ENCODE measurements at regions not wholly inside any gene's neighbourhood (a gene's known extent, or its start where the extent isn't known, plus 50 kb on each side); places are given as distances from the start of the nearest gene placed in this dataset.

- ChIA-PET POLR2A (no interaction called here), CTCF (interaction anchor here (0.7 kb wide), 1 partner anchor 1077 kb away, joined by 5 read pairs; no protein-coding TSS in a partner anchor)
Measured at GRCh38 chr4:117334451-117335188, 249.2 kb upstream of the TRAM1L1 start.

GRCh38 chr4:117357437-117357836, 272.1 kb upstream of the TRAM1L1 start:
- DNase-seq, result no peak
- Mint-ChIP-seq H3K4me3 (no peak overlapping the region), H3K27me3 (no peaks in the 10 kb centered on the region), H3K36me3 (ENCODE audit: low read depth) (no peaks in the 10 kb centered on the region), H3K27ac (no peak overlapping the region), H3K9me3 (no peaks in the 10 kb centered on the region), H3K4me1 (no peaks in the 10 kb centered on the region)
- CTCF ChIA-PET, result no interaction called here
- POLR2A ChIA-PET, result no interaction called here

More at GRCh38 chr4:117334451-117335188, 249.2 kb upstream of the TRAM1L1 start:
- DNase-seq, result no peak
- H3K4me3 Mint-ChIP-seq, result no peak overlapping the region
- H3K36me3 Mint-ChIP-seq (ENCODE audit: low read depth), result no peaks in the 10 kb centered on the region
- H3K27ac Mint-ChIP-seq, result no peak overlapping the region
- H3K9me3 Mint-ChIP-seq, result no peaks in the 10 kb centered on the region
- H3K4me1 Mint-ChIP-seq, result no peaks in the 10 kb centered on the region
- H3K27me3 Mint-ChIP-seq, result no peaks in the 10 kb centered on the region

GRCh38 chr4:117357866-117358265, 272.5 kb upstream of the TRAM1L1 start:
- no peak overlapping the region for H3K27ac Mint-ChIP-seq
- no peaks in the 10 kb centered on the region for H3K27me3 Mint-ChIP-seq
- CTCF ChIA-PET, result no interaction called here

GRCh38 chr4:117370944-117371668, 285.7 kb upstream of the TRAM1L1 start:
- Mint-ChIP-seq H3K4me3 (no peak overlapping the region), H3K9me3 (no peaks in the 10 kb centered on the region), H3K4me1 (no peaks in the 10 kb centered on the region), H3K27me3 (no peaks in the 10 kb centered on the region), H3K27ac (no peak overlapping the region), H3K36me3 (ENCODE audit: low read depth) (no peaks in the 10 kb centered on the region)
- DNase-seq, result no peak
- CTCF ChIA-PET, result no interaction called here
- POLR2A ChIA-PET, result no interaction called here

More at GRCh38 chr4:117357866-117358265, 272.5 kb upstream of the TRAM1L1 start:
- Mint-ChIP-seq H3K36me3 (ENCODE audit: low read depth) (no peaks in the 10 kb centered on the region), H3K9me3 (no peaks in the 10 kb centered on the region), H3K4me1 (no peaks in the 10 kb centered on the region), H3K4me3 (no peak overlapping the region)
- DNase-seq, result no peak
- POLR2A ChIA-PET, result no interaction called here

- Mint-ChIP-seq H3K27ac (no peak overlapping the region), H3K4me1 (no peaks in the 10 kb centered on the region), H3K36me3 (ENCODE audit: low read depth) (no peaks in the 10 kb centered on the region), H3K4me3 (no peak overlapping the region), H3K9me3 (no peaks in the 10 kb centered on the region), H3K27me3 (no peaks in the 10 kb centered on the region)
- no peak for DNase-seq
- CTCF ChIA-PET, result no interaction called here
- POLR2A ChIA-PET, result no interaction called here
Measured at GRCh38 chr4:117375101-117375500, 289.7 kb upstream of the TRAM1L1 start.

GRCh38 chr4:117376692-117377091, 291.3 kb upstream of the TRAM1L1 start:
- no peak overlapping the region for H3K27ac Mint-ChIP-seq
- DNase-seq, result no peak
- H3K27me3 Mint-ChIP-seq, result no peaks in the 10 kb centered on the region
- ChIA-PET POLR2A (no interaction called here), CTCF (no interaction called here)
- no peaks in the 10 kb centered on the region for H3K4me1 Mint-ChIP-seq
- H3K4me3 Mint-ChIP-seq, result no peak overlapping the region
- H3K9me3 Mint-ChIP-seq, result no peaks in the 10 kb centered on the region
- H3K36me3 Mint-ChIP-seq (ENCODE audit: low read depth), result no peaks in the 10 kb centered on the region

- H3K27ac Mint-ChIP-seq, result no peak overlapping the region
- no peaks in the 10 kb centered on the region for H3K36me3 Mint-ChIP-seq (ENCODE audit: low read depth)
- H3K27me3 Mint-ChIP-seq, result no peaks in the 10 kb centered on the region
- H3K9me3 Mint-ChIP-seq, result no peaks in the 10 kb centered on the region
- no peaks in the 10 kb centered on the region for H3K4me1 Mint-ChIP-seq
- POLR2A ChIA-PET, result no interaction called here
- CTCF ChIA-PET, result no interaction called here
- H3K4me3 Mint-ChIP-seq, result no peak overlapping the region
- no peak for DNase-seq
Measured at GRCh38 chr4:117378942-117379341, 293.6 kb upstream of the TRAM1L1 start.

GRCh38 chr4:117383468-117383867, 298.1 kb upstream of the TRAM1L1 start:
- Mint-ChIP-seq H3K9me3 (no peaks in the 10 kb centered on the region), H3K4me1 (no peaks in the 10 kb centered on the region), H3K27me3 (no peaks in the 10 kb centered on the region), H3K4me3 (no peak overlapping the region), H3K27ac (no peak overlapping the region), H3K36me3 (ENCODE audit: low read depth) (no peaks in the 10 kb centered on the region)
- ChIA-PET POLR2A (no interaction called here), CTCF (no interaction called here)
- DNase-seq, result no peak

GRCh38 chr4:117385526-117385925, 300.1 kb upstream of the TRAM1L1 start:
- Mint-ChIP-seq H3K9me3 (no peaks in the 10 kb centered on the region), H3K4me3 (no peak overlapping the region), H3K4me1 (no peaks in the 10 kb centered on the region), H3K27me3 (no peaks in the 10 kb centered on the region), H3K27ac (no peak overlapping the region), H3K36me3 (ENCODE audit: low read depth) (no peaks in the 10 kb centered on the region)
- ChIA-PET CTCF (no interaction called here), POLR2A (no interaction called here)
- no peak for DNase-seq

- Mint-ChIP-seq H3K36me3 (ENCODE audit: low read depth) (no peaks in the 10 kb centered on the region), H3K4me1 (no peaks in the 10 kb centered on the region), H3K9me3 (no peaks in the 10 kb centered on the region), H3K4me3 (no peak overlapping the region), H3K27ac (no peak overlapping the region), H3K27me3 (no peaks in the 10 kb centered on the region)
- DNase-seq, result no peak
- POLR2A ChIA-PET, result no interaction called here
- CTCF ChIA-PET, result no interaction called here
Measured at GRCh38 chr4:117387072-117387471, 301.7 kb upstream of the TRAM1L1 start.

GRCh38 chr4:117400039-117400835, 314.9 kb upstream of the TRAM1L1 start:
- Mint-ChIP-seq H3K27me3 (no peaks in the 10 kb centered on the region), H3K36me3 (ENCODE audit: low read depth) (no peaks in the 10 kb centered on the region), H3K4me1 (no peaks in the 10 kb centered on the region), H3K27ac (no peak overlapping the region), H3K9me3 (no peaks in the 10 kb centered on the region), H3K4me3 (no peak overlapping the region)
- CTCF ChIA-PET, result no interaction called here
- no peak for DNase-seq
- POLR2A ChIA-PET, result no interaction called here

- no peak for DNase-seq
- ChIA-PET POLR2A (no interaction called here), CTCF (no interaction called here)
- H3K27ac Mint-ChIP-seq, result no peak overlapping the region
- no peak overlapping the region for H3K4me3 Mint-ChIP-seq
- no peaks in the 10 kb centered on the region for H3K9me3 Mint-ChIP-seq
- no peaks in the 10 kb centered on the region for H3K4me1 Mint-ChIP-seq
- no peaks in the 10 kb centered on the region for H3K36me3 Mint-ChIP-seq (ENCODE audit: low read depth)
- no peaks in the 10 kb centered on the region for H3K27me3 Mint-ChIP-seq
Measured at GRCh38 chr4:117412661-117413060, 327.3 kb upstream of the TRAM1L1 start.

GRCh38 chr4:117417856-117418255, 332.5 kb upstream of the TRAM1L1 start:
- POLR2A ChIA-PET, result no interaction called here
- Mint-ChIP-seq H3K9me3 (no peaks in the 10 kb centered on the region), H3K27me3 (no peaks in the 10 kb centered on the region), H3K36me3 (ENCODE audit: low read depth) (no peaks in the 10 kb centered on the region), H3K4me3 (no peak overlapping the region), H3K27ac (no peak overlapping the region), H3K4me1 (no peaks in the 10 kb centered on the region)
- no peak for DNase-seq
- CTCF ChIA-PET, result no interaction called here
